Activated CD4-positive, alpha-beta T cell treated with anti-CD3 and anti-CD28 coated beads for 48 hours (primary cell): ENCODE measurements at regions not wholly inside any gene's neighbourhood (a gene's known extent, or its start where the extent isn't known, plus 50 kb on each side); places are given as distances from the start of the nearest gene placed in this dataset.

Experiments used
- DNase-seq: peaks from one replicate; pipeline ENCODE4 v3.0.0-alpha.2; 2020

- peak; percentile 21 for DNase-seq
Observed at GRCh38 chr10:91005276-91005675, 84.4 kb upstream of the ANKRD1 start.

DNA sequence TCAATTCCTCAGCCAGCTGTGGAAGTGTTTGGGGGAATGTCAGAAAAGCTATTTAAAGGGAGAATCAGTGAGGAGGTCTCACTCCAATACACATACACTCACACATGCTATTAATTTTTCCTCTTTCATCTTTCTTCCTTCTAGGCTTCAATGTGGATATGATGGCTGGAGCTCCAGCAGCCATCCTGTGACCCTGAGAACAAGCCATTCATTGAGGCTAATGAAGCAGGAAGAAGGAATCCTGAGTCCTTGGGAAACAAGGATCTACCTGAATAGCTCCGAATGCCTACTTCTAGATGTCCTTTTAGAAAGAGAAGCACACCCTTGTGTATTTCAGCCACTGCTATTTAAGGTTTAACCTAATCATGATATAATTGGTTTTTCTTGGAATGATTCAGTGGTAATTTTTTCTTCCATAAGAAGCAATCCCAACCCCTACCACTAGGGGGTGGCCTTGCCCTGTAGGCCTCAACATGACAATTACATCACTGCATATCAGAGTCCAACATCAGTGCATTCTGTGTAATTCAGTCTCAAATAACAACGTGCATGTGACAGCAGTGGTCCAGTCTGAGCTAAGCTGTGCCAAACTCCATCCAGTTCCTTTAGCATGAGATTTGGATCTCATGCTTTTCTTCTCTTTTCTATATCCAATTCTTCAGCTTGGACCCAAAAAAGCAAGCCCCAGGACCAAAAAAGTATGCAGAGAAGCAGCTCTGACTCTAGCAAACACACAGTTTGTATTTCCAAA, 85.3 kb upstream of the ANKRD1 start:
- DNase-seq = peak; percentile 74

DNA sequence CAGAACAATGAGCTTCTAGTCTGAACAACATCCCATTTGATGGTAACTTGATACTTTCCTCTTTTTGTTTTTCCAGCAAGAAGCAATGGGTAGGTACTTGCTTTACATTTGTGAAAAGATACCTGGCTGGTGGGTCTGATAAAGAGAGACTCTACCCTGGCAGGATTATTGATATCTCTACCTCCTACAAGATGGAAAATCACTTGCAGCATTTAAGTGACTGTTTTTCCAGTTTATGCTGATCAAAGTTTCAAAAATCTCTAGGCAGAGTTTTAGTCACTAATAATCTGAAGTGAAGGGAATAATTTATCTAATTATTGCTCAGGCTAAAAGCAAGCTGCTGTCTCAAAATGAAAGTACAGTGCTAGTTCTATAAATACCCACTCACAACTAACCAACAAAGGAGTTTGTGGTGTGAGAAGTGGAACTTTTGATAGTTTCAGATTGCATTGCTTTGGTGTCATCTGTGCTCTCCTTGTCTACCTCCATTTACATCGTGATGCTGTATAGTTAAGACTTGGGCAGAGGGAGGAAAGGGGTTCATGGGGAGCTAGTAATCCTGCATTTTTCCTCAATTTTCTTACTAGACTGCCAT, 86.0 kb upstream of the ANKRD1 start:
- DNase-seq = no peak

DNA sequence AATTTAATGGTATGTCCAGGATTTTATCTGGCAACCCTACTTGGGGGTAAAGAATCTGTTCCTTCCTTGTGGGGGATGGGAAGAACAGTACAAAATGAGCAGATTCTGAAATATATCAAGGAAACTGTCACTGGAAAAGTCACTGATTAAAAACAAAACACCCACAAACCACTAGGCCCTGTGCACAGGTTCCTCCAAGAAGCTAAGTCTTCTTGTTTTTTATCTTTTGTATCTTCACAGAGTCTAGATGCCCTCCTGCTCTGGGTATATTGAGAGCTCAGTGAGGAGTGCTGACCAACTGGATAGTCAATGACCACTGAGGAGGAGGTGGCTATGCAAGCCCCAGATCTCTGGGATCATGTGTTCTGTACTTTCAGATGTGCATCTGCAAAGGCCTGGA, 86.8 kb upstream of the ANKRD1 start:
- DNase-seq = no peak

GRCh38 chr10:91009121-91009520, 88.2 kb upstream of the ANKRD1 start:
- DNase-seq = no peak

GRCh38 chr10:91010952-91011351, 90.1 kb upstream of the ANKRD1 start:
- no peak for DNase-seq

- peak; percentile 10 for DNase-seq
Observed at GRCh38 chr10:91012502-91012901, 91.6 kb upstream of the ANKRD1 start.

GRCh38 chr10:91013985-91014384, 93.1 kb upstream of the ANKRD1 start:
- DNase-seq = no peak

DNA sequence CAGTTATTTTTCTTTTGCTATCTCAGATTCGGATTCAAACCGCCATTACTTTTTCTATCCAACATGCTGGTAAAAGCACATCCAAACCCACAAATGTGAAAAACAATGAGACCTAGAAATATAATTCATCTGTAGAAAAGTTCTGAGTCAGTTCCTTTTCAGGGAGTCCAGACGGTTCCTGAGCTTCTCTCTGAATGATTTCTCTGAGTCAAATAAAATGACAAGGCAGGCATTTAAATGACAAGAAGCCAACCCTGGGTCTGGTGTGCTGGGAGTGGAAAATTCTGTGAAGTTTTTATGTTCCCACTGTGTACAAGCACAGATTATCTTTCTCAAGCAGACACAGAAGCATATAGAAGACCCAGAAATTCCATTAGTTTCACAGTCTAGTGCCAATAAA, 96.3 kb upstream of the ANKRD1 start:
- DNase-seq = no peak

- no peak for DNase-seq
Observed at GRCh38 chr10:91021901-91022300, 101.0 kb upstream of the ANKRD1 start.

- DNase-seq = no peak
Observed at GRCh38 chr10:91022390-91022789, 101.5 kb upstream of the ANKRD1 start.

- no peak for DNase-seq
Observed at GRCh38 chr10:91022924-91023699, 102.2 kb upstream of the ANKRD1 start.

GRCh38 chr10:91023700-91024398, 103.0 kb upstream of the ANKRD1 start:
- no peak for DNase-seq

- no peak for DNase-seq
Observed at GRCh38 chr10:91024541-91024940, 103.7 kb upstream of the ANKRD1 start.

DNA sequence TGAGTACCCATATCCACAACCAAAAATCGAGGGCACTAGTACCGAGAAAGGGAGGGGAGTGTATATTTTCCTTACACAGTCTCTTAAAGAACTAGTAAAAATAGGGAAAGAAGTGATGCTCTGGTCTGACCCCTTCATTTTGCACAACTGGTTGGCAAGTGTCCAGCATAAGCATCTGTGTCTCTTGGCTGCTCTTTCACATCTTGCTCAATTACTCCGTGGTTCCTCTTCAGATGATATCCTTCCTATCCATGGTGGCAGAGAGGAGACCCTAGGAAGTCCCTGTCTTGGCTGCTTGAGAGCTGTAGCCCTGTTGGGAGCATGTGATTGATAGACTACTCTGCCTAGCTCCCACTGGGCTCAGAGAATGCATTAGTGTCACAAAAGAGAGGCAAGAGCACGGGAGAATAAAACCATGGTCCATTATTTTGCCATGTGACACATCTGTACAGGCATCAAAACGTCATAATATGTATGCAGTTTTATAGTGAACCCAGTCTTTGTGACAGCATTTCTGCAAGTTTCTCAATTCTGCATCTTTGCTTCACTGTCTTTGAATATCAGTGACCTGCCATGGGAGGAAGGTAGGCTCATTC, 111.8 kb upstream of the ANKRD1 start:
- DNase-seq = no peak

- DNase-seq = no peak
Observed at GRCh38 chr10:91033324-91033950, 112.5 kb upstream of the ANKRD1 start.

DNA sequence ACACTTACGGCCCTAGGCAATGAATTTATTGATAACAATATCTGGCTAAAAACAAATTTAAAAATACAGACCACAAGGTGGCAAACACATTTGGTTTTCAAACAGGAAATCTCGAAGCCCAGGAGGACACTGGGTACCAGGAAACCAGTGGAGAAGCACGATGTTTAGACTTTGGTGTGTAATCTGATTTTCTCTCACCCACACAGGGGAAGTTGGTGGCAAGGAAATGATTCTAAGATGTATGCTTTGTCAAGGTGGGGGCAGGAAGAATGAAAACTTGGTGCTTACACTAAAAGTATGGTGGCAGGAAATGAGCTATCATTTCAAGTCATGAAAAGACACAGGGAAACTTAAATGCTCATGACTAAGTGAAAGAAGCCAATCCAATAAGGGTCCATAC, 113.2 kb upstream of the ANKRD1 start:
- DNase-seq = peak; percentile 8

- no peak for DNase-seq
Observed at GRCh38 chr10:91034494-91035159, 113.7 kb upstream of the ANKRD1 start.

- no peak for DNase-seq
Observed at GRCh38 chr10:91035650-91036292, 114.9 kb upstream of the ANKRD1 start.

DNA sequence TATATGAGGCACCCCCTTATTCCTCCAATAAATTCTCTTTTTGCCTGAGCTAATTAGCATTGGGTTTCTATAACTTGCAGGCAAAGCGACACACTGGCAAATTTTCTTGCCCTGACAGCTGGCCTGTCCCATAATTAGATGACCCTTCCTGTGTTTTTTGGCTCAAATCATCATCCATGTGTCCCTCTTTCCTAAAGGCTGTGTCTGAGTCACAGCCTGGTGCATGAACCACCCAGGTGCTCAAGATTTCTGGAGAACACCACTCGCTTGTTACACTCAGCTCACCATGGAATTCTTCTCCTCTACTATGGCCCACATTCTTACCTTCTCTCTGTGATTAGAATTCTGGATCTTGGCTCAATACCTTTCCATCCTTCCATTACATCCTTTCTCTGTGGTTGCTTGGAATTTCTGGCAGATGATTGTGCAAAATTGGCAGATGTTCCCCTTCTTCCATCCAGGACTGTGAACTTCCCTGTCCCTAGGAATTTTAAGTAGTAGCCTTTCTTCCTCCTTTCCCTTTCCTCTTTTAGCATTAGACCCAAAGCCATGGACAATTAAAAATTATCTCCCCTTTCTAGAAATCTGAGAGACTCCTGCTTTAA, 116.0 kb upstream of the ANKRD1 start:
- DNase-seq = no peak

DNA sequence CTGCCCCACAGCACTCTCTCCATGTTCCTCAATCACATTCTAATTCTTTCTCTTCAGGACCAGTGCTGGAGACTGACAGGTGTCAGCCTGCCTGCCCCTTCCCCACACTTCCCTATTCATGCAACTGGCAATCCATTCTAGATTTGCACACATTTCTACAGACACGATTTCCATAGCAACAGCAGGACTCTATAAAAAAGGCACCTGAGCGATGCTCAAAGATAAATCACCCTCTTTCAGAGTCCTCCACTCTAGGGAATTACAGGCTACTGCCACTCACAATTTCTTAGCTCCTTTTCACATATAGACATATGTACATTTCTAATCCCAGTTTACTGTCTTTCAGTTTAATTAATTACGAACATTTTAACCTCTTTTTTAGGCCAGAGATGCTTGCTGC, 118.1 kb upstream of the ANKRD1 start:
- DNase-seq = no peak
